HEK293 (cell line): ENCODE measurements at regions not wholly inside any gene's neighbourhood (a gene's known extent, or its start where the extent isn't known, plus 50 kb on each side); places are given as distances from the start of the nearest gene placed in this dataset.

Experiments used
- CTCF ChIP-seq: fragments of 450-650 bp; formaldehyde crosslinking; IDR thresholded peaks from 2 replicates; pipeline ENCODE4 v1.5.1; 2016; ENCODE audit warnings: missing biosample characterization, missing genetic modification characterization
- PBX3 ChIP-seq: sonication (generic); formaldehyde crosslinking; IDR thresholded peaks from 2 replicates; pipeline ENCODE4 v1.8.1; 2022; ENCODE audit warnings: mild to moderate bottlenecking, moderate library complexity, missing genetic modification reagents
- TCF7L2 ChIP-seq: IDR thresholded peaks from 2 replicates; pipeline ENCODE4 v1.6.1; 2011; ENCODE audit warnings: low read depth, mild to moderate bottlenecking, inconsistent platforms, low read length, moderate library complexity, borderline replicate concordance
- TRIM28 ChIP-seq: IDR thresholded peaks from 2 replicates; pipeline ENCODE4 v1.6.1; 2011; ENCODE audit warnings: low read length, control low read depth, borderline replicate concordance
- ZNF391 ChIP-seq: fragments of 450-650 bp; formaldehyde crosslinking; IDR thresholded peaks from 2 replicates; pipeline ENCODE4 v1.5.1; 2016; ENCODE audit warnings: low read depth, missing biosample characterization, missing genetic modification characterization, borderline replicate concordance
- ZNF561 ChIP-seq: fragments of 450-650 bp; IDR thresholded peaks from 2 replicates; pipeline ENCODE4 v1.5.1; 2018; ENCODE audit warnings: missing biosample characterization, missing genetic modification characterization, borderline replicate concordance
- ZNF704 ChIP-seq: fragments of 450-650 bp; formaldehyde crosslinking; IDR thresholded peaks from 2 replicates; pipeline ENCODE4 v1.5.1; 2016; ENCODE audit warnings: missing biosample characterization, missing genetic modification characterization
- ZSCAN4 ChIP-seq: fragments of 450-650 bp; formaldehyde crosslinking; IDR thresholded peaks from 2 replicates; pipeline ENCODE4 v1.5.1; 2017; ENCODE audit warnings: missing biosample characterization, missing genetic modification characterization

- TF ChIP-seq ZNF391 (tag by site-specific recombination) = no peak
- TF ChIP-seq CTCF (tag by site-specific recombination) = no peak
- no peak for TF ChIP-seq ZNF561 (tag by site-specific recombination)
- TF ChIP-seq TRIM28 = no peak
- no peak for TF ChIP-seq ZNF704 (tag by site-specific recombination)
- no peak for TF ChIP-seq ZSCAN4 (tag by site-specific recombination)
- TF ChIP-seq TCF7L2 = no peak
- no peak for TF ChIP-seq PBX3 (CRISPR knock-in tag)
Measured at GRCh38 chr9:99634186-99634585, 187.5 kb upstream of the NR4A3 start.
